Tibial nerve (tissue), 3 donors: ENCODE measurements at regions not wholly inside any gene's neighbourhood (a gene's known extent, or its start where the extent isn't known, plus 50 kb on each side); places are given as distances from the start of the nearest gene placed in this dataset.

ENCODE experiments used
- POLR2A ChIP-seq, 2 donors: fragments of 450-650 bp; IDR thresholded peaks; one replicate each; pipeline ENCODE4 v1.6.1; 2017; ENCODE audit warnings: antibody characterized with exemption in 2 of 2, mild to moderate bottlenecking in 2 of 2, moderate library complexity in 2 of 2
- TF ChIP-seq, protein P1 (sequence below), 5 experiments: fragments of 200-600 bp in 3 of 5; fragments of 450-650 bp in 2 of 5; sonication (generic) in 3 of 5; IDR thresholded peaks; one replicate each; pipeline ENCODE4 v1.5.1; 2016 to 2019; ENCODE audit warnings: antibody characterized with exemption in 5 of 5, mild to moderate bottlenecking in 3 of 5, moderate library complexity in 2 of 5

DNA sequence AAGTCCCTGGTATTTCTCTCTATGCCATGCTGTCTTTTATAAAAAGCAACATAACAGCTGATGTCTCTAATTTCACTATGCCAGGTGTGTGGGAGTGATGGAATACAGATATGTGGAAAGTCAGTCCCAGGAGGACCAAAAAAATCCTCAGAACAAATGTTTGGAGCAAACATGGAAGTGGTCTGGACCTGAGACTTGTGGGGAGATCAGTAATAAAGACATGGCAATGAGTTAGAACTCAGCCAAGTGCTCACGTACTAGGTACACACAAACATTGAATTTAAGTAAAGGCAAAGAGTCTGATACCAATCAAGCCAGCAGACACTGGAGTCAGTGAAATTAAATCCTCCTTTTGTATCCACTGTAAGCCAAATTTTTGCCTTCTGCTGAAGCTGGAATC, 223.6 kb downstream of the ALG10B start:
- no peak for TF ChIP-seq POLR2A (IDR thresholded peaks at IDR 0.05)
- TF ChIP-seq, protein P1, sequence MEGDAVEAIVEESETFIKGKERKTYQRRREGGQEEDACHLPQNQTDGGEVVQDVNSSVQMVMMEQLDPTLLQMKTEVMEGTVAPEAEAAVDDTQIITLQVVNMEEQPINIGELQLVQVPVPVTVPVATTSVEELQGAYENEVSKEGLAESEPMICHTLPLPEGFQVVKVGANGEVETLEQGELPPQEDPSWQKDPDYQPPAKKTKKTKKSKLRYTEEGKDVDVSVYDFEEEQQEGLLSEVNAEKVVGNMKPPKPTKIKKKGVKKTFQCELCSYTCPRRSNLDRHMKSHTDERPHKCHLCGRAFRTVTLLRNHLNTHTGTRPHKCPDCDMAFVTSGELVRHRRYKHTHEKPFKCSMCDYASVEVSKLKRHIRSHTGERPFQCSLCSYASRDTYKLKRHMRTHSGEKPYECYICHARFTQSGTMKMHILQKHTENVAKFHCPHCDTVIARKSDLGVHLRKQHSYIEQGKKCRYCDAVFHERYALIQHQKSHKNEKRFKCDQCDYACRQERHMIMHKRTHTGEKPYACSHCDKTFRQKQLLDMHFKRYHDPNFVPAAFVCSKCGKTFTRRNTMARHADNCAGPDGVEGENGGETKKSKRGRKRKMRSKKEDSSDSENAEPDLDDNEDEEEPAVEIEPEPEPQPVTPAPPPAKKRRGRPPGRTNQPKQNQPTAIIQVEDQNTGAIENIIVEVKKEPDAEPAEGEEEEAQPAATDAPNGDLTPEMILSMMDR (IDR thresholded peaks at IDR 0.05), result no peak
